ENCODE measurements at regions not wholly inside any gene's neighbourhood (a gene's known extent, or its start where the extent isn't known, plus 50 kb on each side); places are given as distances from the start of the nearest gene placed in this dataset.

DNA sequence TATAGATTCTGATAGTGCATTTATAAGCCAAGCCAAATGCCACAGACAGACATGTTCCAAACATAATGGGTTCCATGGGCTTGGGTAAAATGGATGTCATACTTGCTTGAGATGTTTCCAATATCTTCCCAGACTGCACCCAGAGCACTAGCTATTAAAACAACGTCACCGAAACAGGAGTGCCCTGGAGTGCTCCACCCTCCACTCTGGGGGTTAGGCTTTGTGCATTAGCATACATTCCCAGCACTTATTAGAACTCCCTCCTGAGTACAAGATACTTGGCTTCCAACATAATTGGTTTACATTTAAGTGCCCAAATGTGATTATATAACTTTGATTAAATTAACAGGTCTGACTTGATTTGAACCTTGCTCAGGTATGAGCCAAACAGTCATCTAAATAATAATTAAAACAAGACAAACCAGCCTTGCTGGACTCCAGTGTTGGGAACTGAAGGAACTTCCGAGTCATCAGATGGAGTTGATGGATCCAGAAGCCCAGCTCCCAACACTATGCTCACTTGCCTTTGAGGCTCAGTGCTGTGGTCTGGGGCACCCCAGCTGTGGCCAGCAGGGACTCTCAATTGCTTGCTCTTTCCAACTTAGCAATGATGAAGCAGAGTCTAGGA is 60.5 kb upstream of the LGALSL start:
- 100% methylated on average over 1 of the region's 3 CpGs for WGBS (ENCODE audit: insufficient coverage)
- Histone ChIP-seq H2AFZ (ENCODE audit: insufficient read depth, low read depth, low read length, poor library complexity, severe bottlenecking) (no peak overlapping the region), H3K27ac (ENCODE audit: low read depth in 1 of 2, low read length in 2 of 2) (no peak overlapping the region), H3K4me1 (ENCODE audit: control insufficient read depth in 1 of 2, insufficient read depth in 2 of 2, low read length in 2 of 2) (peaks cover 6 to 7% of the 10 kb centered on the region in 2 donors), H3K9ac (ENCODE audit: insufficient read depth, low read length, poor library complexity, severe bottlenecking) (no peak overlapping the region), H3K36me3 (replicated peaks in 1 of 2; ENCODE audit: control insufficient read depth in 1 of 2, insufficient read depth in 2 of 2, low read length in 2 of 2) (no peaks in the 10 kb centered on the region), H4K20me1 (ENCODE audit: insufficient read depth, low read length) (no peaks in the 10 kb centered on the region), H3K27me3 (ENCODE audit: control insufficient read depth in 2 of 2, insufficient read depth in 2 of 2, low read length in 2 of 2) (no peaks in the 10 kb centered on the region), H3K9me3 (replicated peaks in 1 of 2; ENCODE audit: control insufficient read depth in 1 of 2, insufficient read depth in 1 of 2, low read length in 2 of 2) (peaks cover 0 to 6% of the 10 kb centered on the region in 2 donors), H3K79me2 (ENCODE audit: insufficient read depth, low read length) (no peaks in the 10 kb centered on the region), H3K4me2 (replicated peaks; ENCODE audit: extremely low read depth, low read length, poor library complexity, severe bottlenecking) (no peak overlapping the region), H3K4me3 (replicated peaks in 1 of 3; ENCODE audit: low read depth in 2 of 3, low read length in 3 of 3) (no peak overlapping the region)
- no peak overlapping the region for H3K27ac Mint-ChIP-seq
- H3K36me3 Mint-ChIP-seq, result no peaks in the 10 kb centered on the region
- peaks cover 4 to 21% (median 10%) of the 10 kb centered on the region in 7 donors for H3K9me3 Mint-ChIP-seq
- intact Hi-C loops (cut with micrococcal nuclease), result no loop called here
- H3K4me1 Mint-ChIP-seq, result peaks cover 11% of the 10 kb centered on the region
- H3K4me3 Mint-ChIP-seq, result no peak overlapping the region
- no peaks in the 10 kb centered on the region for H3K27me3 Mint-ChIP-seq (ENCODE audit: low read depth in 3 of 3)
- no peak for DNase-seq
- TF ChIP-seq, protein P1, sequence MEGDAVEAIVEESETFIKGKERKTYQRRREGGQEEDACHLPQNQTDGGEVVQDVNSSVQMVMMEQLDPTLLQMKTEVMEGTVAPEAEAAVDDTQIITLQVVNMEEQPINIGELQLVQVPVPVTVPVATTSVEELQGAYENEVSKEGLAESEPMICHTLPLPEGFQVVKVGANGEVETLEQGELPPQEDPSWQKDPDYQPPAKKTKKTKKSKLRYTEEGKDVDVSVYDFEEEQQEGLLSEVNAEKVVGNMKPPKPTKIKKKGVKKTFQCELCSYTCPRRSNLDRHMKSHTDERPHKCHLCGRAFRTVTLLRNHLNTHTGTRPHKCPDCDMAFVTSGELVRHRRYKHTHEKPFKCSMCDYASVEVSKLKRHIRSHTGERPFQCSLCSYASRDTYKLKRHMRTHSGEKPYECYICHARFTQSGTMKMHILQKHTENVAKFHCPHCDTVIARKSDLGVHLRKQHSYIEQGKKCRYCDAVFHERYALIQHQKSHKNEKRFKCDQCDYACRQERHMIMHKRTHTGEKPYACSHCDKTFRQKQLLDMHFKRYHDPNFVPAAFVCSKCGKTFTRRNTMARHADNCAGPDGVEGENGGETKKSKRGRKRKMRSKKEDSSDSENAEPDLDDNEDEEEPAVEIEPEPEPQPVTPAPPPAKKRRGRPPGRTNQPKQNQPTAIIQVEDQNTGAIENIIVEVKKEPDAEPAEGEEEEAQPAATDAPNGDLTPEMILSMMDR (IDR thresholded peaks at IDR 0.05), result no peak

DNA sequence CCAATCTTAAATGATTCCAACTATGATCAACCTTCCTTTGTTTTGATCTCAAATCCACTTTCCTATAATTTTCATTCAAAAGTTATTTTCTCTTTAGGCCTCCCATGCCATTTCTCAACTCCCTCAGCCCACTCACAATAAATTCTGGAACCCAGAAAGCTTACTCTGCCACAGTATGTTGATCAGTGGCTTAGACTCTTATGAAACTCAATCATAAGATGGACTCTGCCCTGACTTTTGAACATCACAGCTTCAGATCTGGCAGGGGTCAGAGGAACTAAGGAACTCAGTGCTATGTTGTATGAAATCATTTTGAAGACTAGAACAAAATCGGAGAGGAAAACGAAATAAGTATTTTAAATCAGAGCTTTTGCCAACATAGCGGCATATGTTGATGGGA is 59.8 kb upstream of the LGALSL start:
- WGBS (ENCODE audit: insufficient coverage), result no CpG with 5 or more reads among the region's 3 CpGs
- Mint-ChIP-seq H3K4me1 (peaks cover 17% of the 10 kb centered on the region), H3K27ac (no peak overlapping the region), H3K4me3 (no peak overlapping the region), H3K27me3 (ENCODE audit: low read depth in 3 of 3) (peaks cover 0 to 1% (median 0%) of the 10 kb centered on the region in 3 donors), H3K9me3 (peaks cover 4 to 21% (median 10%) of the 10 kb centered on the region in 7 donors), H3K36me3 (no peaks in the 10 kb centered on the region)
- no peak overlapping the region for H3K27ac ChIP-seq (ENCODE audit: low read depth in 1 of 2, low read length in 2 of 2)
- TF ChIP-seq, protein P1 (IDR thresholded peaks at IDR 0.05), result no peak
- H4K20me1 ChIP-seq (ENCODE audit: insufficient read depth, low read length), result no peaks in the 10 kb centered on the region
- H3K9ac ChIP-seq (ENCODE audit: insufficient read depth, low read length, poor library complexity, severe bottlenecking), result no peak overlapping the region
- H3K4me1 ChIP-seq (ENCODE audit: control insufficient read depth in 1 of 2, insufficient read depth in 2 of 2, low read length in 2 of 2), result peaks cover 12 to 13% of the 10 kb centered on the region in 2 donors
- DNase-seq, result no peak
- intact Hi-C loops (cut with micrococcal nuclease), result no loop called here
- no peaks in the 10 kb centered on the region for H3K36me3 ChIP-seq (replicated peaks in 1 of 2; ENCODE audit: control insufficient read depth in 1 of 2, insufficient read depth in 2 of 2, low read length in 2 of 2)
- no peak overlapping the region for H3K4me2 ChIP-seq (replicated peaks; ENCODE audit: extremely low read depth, low read length, poor library complexity, severe bottlenecking)
- no peak overlapping the region for H2AFZ ChIP-seq (ENCODE audit: insufficient read depth, low read depth, low read length, poor library complexity, severe bottlenecking)
- H3K79me2 ChIP-seq (ENCODE audit: insufficient read depth, low read length), result no peaks in the 10 kb centered on the region
- H3K27me3 ChIP-seq (ENCODE audit: control insufficient read depth in 2 of 2, insufficient read depth in 2 of 2, low read length in 2 of 2), result no peaks in the 10 kb centered on the region
- H3K9me3 ChIP-seq (replicated peaks in 1 of 2; ENCODE audit: control insufficient read depth in 1 of 2, insufficient read depth in 1 of 2, low read length in 2 of 2), result peaks cover 0 to 6% of the 10 kb centered on the region in 2 donors
- H3K4me3 ChIP-seq (replicated peaks in 1 of 3; ENCODE audit: low read depth in 2 of 3, low read length in 3 of 3), result no peak overlapping the region
